ENCODE measurements at regions not wholly inside any gene's neighbourhood (a gene's known extent, or its start where the extent isn't known, plus 50 kb on each side); places are given as distances from the start of the nearest gene placed in this dataset.

- DNase-seq: no peak
Measured at GRCh38 chr15:94611656-94612055, 380.3 kb downstream of the MCTP2 start.

GRCh38 chr15:94615688-94616087 lies 384.3 kb downstream of the MCTP2 start:
- Histone ChIP-seq H3K27me3 (ENCODE audit: low read depth) (no peaks in the 10 kb centered on the region), H3K36me3 (no peaks in the 10 kb centered on the region), H3K27ac (replicated peaks) (no peak overlapping the region), H3K4me3 (no peak overlapping the region), H3K4me1 (no peaks in the 10 kb centered on the region), H3K9me3 (replicated peaks) (peaks cover 12% of the 10 kb centered on the region)
- intact Hi-C loops (cut with micrococcal nuclease): no loop called here
- DNase-seq: no peak
- no peak for TF ChIP-seq CTCF (IDR thresholded peaks at IDR 0.05; ENCODE audit: borderline replicate concordance)

More at GRCh38 chr15:94611656-94612055, 380.3 kb downstream of the MCTP2 start:
- TF ChIP-seq CTCF (IDR thresholded peaks at IDR 0.05; ENCODE audit: borderline replicate concordance): no peak
- H3K27me3 ChIP-seq (ENCODE audit: low read depth): no peaks in the 10 kb centered on the region
- peaks cover 7% of the 10 kb centered on the region for H3K9me3 ChIP-seq (replicated peaks)
- no peak overlapping the region for H3K4me3 ChIP-seq
- intact Hi-C loops (cut with micrococcal nuclease): no loop called here
- H3K4me1 ChIP-seq: peaks cover 16% of the 10 kb centered on the region
- no peak overlapping the region for H3K27ac ChIP-seq (replicated peaks)
- H3K36me3 ChIP-seq: no peaks in the 10 kb centered on the region

GRCh38 chr15:94620632-94621031 lies 389.3 kb downstream of the MCTP2 start:
- Histone ChIP-seq H3K4me3 (no peak overlapping the region), H3K9me3 (replicated peaks) (peaks cover 12% of the 10 kb centered on the region), H3K27me3 (ENCODE audit: low read depth) (no peaks in the 10 kb centered on the region), H3K4me1 (no peaks in the 10 kb centered on the region), H3K36me3 (no peaks in the 10 kb centered on the region), H3K27ac (replicated peaks) (no peak overlapping the region)
- intact Hi-C loops (cut with micrococcal nuclease): no loop called here
- no peak for DNase-seq
- no peak for TF ChIP-seq CTCF (IDR thresholded peaks at IDR 0.05; ENCODE audit: borderline replicate concordance)

- no peak overlapping the region for H3K4me3 ChIP-seq
- no peak for TF ChIP-seq CTCF (IDR thresholded peaks at IDR 0.05; ENCODE audit: borderline replicate concordance)
- H3K9me3 ChIP-seq (replicated peaks): peaks cover 4% of the 10 kb centered on the region
- H3K36me3 ChIP-seq: no peaks in the 10 kb centered on the region
- no peaks in the 10 kb centered on the region for H3K27me3 ChIP-seq (ENCODE audit: low read depth)
- H3K27ac ChIP-seq (replicated peaks): no peak overlapping the region
- no peaks in the 10 kb centered on the region for H3K4me1 ChIP-seq
- DNase-seq: no peak
- intact Hi-C loops (cut with micrococcal nuclease): no loop called here
Measured at GRCh38 chr15:94621736-94622135, 390.4 kb downstream of the MCTP2 start.

GRCh38 chr15:94626949-94627348 lies 395.6 kb downstream of the MCTP2 start:
- Histone ChIP-seq H3K27me3 (ENCODE audit: low read depth) (no peaks in the 10 kb centered on the region), H3K9me3 (replicated peaks) (no peaks in the 10 kb centered on the region), H3K4me1 (no peaks in the 10 kb centered on the region), H3K27ac (replicated peaks) (no peak overlapping the region), H3K36me3 (no peaks in the 10 kb centered on the region), H3K4me3 (no peak overlapping the region)
- intact Hi-C loops (cut with micrococcal nuclease): no loop called here
- DNase-seq: no peak
- TF ChIP-seq CTCF (IDR thresholded peaks at IDR 0.05; ENCODE audit: borderline replicate concordance): no peak

GRCh38 chr15:94631608-94632007 lies 400.2 kb downstream of the MCTP2 start:
- Histone ChIP-seq H3K36me3 (no peaks in the 10 kb centered on the region), H3K9me3 (replicated peaks) (no peaks in the 10 kb centered on the region), H3K4me1 (no peaks in the 10 kb centered on the region), H3K27ac (replicated peaks) (no peak overlapping the region), H3K27me3 (ENCODE audit: low read depth) (no peaks in the 10 kb centered on the region), H3K4me3 (no peak overlapping the region)
- intact Hi-C loops (cut with micrococcal nuclease): no loop called here
- no peak for DNase-seq
- TF ChIP-seq CTCF (IDR thresholded peaks at IDR 0.05; ENCODE audit: borderline replicate concordance): no peak

Data from left ventricle myocardium inferior (tissue), 1 donor.